ENCODE measurements at regions not wholly inside any gene's neighbourhood (a gene's known extent, or its start where the extent isn't known, plus 50 kb on each side); places are given as distances from the start of the nearest gene placed in this dataset.
A peak's percentile ranks its signal among the peaks of the same experiment; 100 is the strongest.

DNA sequence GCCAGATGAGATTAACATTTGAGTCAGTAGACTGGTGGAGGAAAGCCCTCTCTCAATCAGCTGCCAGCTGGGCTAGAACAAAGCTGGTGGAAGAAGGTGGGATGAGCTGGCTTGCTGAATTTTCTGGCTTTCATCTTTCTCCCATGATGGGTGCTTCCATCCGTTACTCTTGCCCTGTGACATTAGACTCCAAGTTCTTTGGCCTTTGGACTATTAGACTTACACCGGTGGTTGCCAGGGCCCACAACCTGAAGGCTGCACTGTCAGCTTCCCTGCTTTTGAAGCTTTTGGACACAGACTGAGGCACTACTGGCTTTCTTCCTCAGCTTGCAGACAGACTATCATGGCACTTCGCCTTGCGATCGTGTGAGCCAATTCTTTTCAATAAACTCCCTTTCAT lies 642.7 kb downstream of the TAF11L14 start:
- Histone ChIP-seq H3K79me2 (ENCODE audit: insufficient read depth, low read length) (no peaks in the 10 kb centered on the region), H3K27me3 (ENCODE audit: insufficient read depth, low read length, poor library complexity) (no peaks in the 10 kb centered on the region), H2AFZ (ENCODE audit: low read depth, low read length) (no peak overlapping the region), H3K36me3 (ENCODE audit: insufficient read depth, low read length) (no peaks in the 10 kb centered on the region), H3K4me1 (ENCODE audit: insufficient read depth, low read length) (no peaks in the 10 kb centered on the region), H3K9me3 (ENCODE audit: insufficient read depth, low read length, severe bottlenecking) (peaks cover 8% of the 10 kb centered on the region), H3K9ac (ENCODE audit: low read depth, low read length) (no peak overlapping the region), H3K4me2 (ENCODE audit: insufficient read depth, low read length) (no peak overlapping the region), H3K4me3 (ENCODE audit: low read depth in 1 of 2, low read length in 2 of 2) (no peak overlapping the region), H4K20me1 (ENCODE audit: insufficient read depth, low read length) (no peaks in the 10 kb centered on the region), H3K27ac (ENCODE audit: low read length) (no peak overlapping the region)
- no peak for DNase-seq
- TF ChIP-seq EZH2 (IDR thresholded peaks at IDR 0.05; ENCODE audit: borderline replicate concordance, low read depth, low read length, severe bottlenecking) = no peak
- TF ChIP-seq, protein P1, sequence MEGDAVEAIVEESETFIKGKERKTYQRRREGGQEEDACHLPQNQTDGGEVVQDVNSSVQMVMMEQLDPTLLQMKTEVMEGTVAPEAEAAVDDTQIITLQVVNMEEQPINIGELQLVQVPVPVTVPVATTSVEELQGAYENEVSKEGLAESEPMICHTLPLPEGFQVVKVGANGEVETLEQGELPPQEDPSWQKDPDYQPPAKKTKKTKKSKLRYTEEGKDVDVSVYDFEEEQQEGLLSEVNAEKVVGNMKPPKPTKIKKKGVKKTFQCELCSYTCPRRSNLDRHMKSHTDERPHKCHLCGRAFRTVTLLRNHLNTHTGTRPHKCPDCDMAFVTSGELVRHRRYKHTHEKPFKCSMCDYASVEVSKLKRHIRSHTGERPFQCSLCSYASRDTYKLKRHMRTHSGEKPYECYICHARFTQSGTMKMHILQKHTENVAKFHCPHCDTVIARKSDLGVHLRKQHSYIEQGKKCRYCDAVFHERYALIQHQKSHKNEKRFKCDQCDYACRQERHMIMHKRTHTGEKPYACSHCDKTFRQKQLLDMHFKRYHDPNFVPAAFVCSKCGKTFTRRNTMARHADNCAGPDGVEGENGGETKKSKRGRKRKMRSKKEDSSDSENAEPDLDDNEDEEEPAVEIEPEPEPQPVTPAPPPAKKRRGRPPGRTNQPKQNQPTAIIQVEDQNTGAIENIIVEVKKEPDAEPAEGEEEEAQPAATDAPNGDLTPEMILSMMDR (IDR thresholded peaks at IDR 0.05; ENCODE audit: borderline replicate concordance, extremely low read depth, low read length, poor library complexity, severe bottlenecking) = no peak
- no peak for ATAC-seq (ENCODE audit: insufficient read depth, low read depth)

DNA sequence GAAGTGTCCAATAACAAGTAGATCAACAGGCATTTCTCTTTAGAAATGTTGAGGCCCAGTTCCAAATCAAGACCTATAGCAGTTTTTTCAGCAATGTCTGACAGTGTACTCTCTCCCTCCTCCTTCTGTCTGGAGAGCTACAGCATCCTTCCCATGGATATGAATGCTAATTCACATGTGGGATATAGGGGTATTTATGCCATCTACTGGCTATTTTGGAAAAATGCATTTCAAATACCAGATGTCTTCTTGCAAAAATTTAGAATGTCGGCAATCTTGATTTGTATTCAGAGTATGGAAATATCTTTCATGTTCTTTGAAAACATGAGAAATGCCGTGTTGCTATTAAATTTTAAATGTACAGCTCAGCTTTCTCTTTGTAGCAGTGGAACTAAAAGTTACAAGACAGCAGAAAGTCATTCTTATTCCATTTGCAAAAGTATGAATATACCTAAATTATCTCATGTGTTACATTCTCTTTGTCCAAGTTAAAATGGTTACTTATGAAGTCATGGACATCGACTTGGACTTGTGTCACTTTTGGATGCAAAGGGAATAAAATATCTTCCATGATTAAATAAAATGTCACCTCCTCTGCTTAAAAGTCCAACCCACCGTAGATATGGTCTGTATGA lies 647.8 kb downstream of the TAF11L14 start:
- ATAC-seq (ENCODE audit: insufficient read depth, low read depth) = no peak

DNA sequence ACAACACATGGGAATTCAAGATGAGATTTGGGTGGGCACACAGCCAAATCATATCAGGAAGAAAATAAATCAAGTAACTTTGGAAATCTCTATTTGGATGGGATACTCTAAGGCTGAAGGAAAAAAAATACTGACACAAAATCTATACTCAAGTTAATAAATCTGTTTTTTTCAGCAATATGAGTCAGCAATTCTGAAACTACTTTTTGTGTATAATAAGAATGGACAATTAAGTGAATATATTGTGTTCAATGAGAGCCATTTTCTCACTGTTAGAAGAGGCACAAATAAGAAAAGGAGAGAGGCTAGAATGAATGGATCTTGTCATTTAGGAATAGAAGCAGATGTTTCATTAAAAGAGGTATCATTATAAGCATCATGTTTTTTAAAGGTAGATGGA lies 651.0 kb downstream of the TAF11L14 start:
- Histone ChIP-seq H3K4me3 (ENCODE audit: low read depth in 1 of 2, low read length in 2 of 2) (no peak overlapping the region), H2AFZ (ENCODE audit: low read depth, low read length) (no peak overlapping the region), H3K27me3 (ENCODE audit: insufficient read depth, low read length, poor library complexity) (no peaks in the 10 kb centered on the region), H4K20me1 (ENCODE audit: insufficient read depth, low read length) (no peaks in the 10 kb centered on the region), H3K36me3 (ENCODE audit: insufficient read depth, low read length) (no peaks in the 10 kb centered on the region), H3K9ac (ENCODE audit: low read depth, low read length) (no peak overlapping the region), H3K9me3 (ENCODE audit: insufficient read depth, low read length, severe bottlenecking) (no peaks in the 10 kb centered on the region), H3K79me2 (ENCODE audit: insufficient read depth, low read length) (no peaks in the 10 kb centered on the region), H3K27ac (ENCODE audit: low read length) (no peak overlapping the region), H3K4me1 (ENCODE audit: insufficient read depth, low read length) (no peaks in the 10 kb centered on the region), H3K4me2 (ENCODE audit: insufficient read depth, low read length) (no peak overlapping the region)
- DNase-seq = no peak
- no peak for ATAC-seq (ENCODE audit: insufficient read depth, low read depth)
- TF ChIP-seq, protein P1 (IDR thresholded peaks at IDR 0.05; ENCODE audit: borderline replicate concordance, extremely low read depth, low read length, poor library complexity, severe bottlenecking) = no peak
- no peak for TF ChIP-seq EZH2 (IDR thresholded peaks at IDR 0.05; ENCODE audit: borderline replicate concordance, low read depth, low read length, severe bottlenecking)

More for the DNA sequence above, 647.8 kb downstream of the TAF11L14 start:
- no peak overlapping the region for H3K4me2 ChIP-seq (ENCODE audit: insufficient read depth, low read length)
- H3K36me3 ChIP-seq (ENCODE audit: insufficient read depth, low read length) = no peaks in the 10 kb centered on the region
- no peak for TF ChIP-seq EZH2 (IDR thresholded peaks at IDR 0.05; ENCODE audit: borderline replicate concordance, low read depth, low read length, severe bottlenecking)
- TF ChIP-seq, protein P1 (IDR thresholded peaks at IDR 0.05; ENCODE audit: borderline replicate concordance, extremely low read depth, low read length, poor library complexity, severe bottlenecking) = peak; percentile 48
- H3K4me1 ChIP-seq (ENCODE audit: insufficient read depth, low read length) = no peaks in the 10 kb centered on the region
- H3K27ac ChIP-seq (ENCODE audit: low read length) = no peak overlapping the region
- H4K20me1 ChIP-seq (ENCODE audit: insufficient read depth, low read length) = no peaks in the 10 kb centered on the region
- no peak overlapping the region for H3K4me3 ChIP-seq (ENCODE audit: low read depth in 1 of 2, low read length in 2 of 2)
- no peaks in the 10 kb centered on the region for H3K79me2 ChIP-seq (ENCODE audit: insufficient read depth, low read length)
- no peak overlapping the region for H2AFZ ChIP-seq (ENCODE audit: low read depth, low read length)
- no peak overlapping the region for H3K9ac ChIP-seq (ENCODE audit: low read depth, low read length)
- H3K9me3 ChIP-seq (ENCODE audit: insufficient read depth, low read length, severe bottlenecking) = no peaks in the 10 kb centered on the region
- DNase-seq = no peak
- H3K27me3 ChIP-seq (ENCODE audit: insufficient read depth, low read length, poor library complexity) = no peaks in the 10 kb centered on the region

Measured in DND-41 (cell line).